GM21526 (cell line): ENCODE measurements at regions not wholly inside any gene's neighbourhood (a gene's known extent, or its start where the extent isn't known, plus 50 kb on each side); places are given as distances from the start of the nearest gene placed in this dataset.

Experiments
- ATAC-seq: cut with Tn5 transposase; IDR thresholded peaks from one replicate; pipeline ENCODE4 v1.9.1; 2021; ENCODE audit warnings: moderate library complexity; ENCODE audit not compliant: unreplicated experiment, low FRiP score

- no peak for ATAC-seq
These were observed 317.3 kb upstream of the PDE4D start for GRCh38 chr5:60210810-60211209.

- no peak for ATAC-seq
These were observed 315.8 kb upstream of the PDE4D start for GRCh38 chr5:60209146-60209840.

- ATAC-seq = no peak
These were observed 315.2 kb upstream of the PDE4D start for GRCh38 chr5:60208716-60209115.

GRCh38 chr5:60207040-60207439 lies 313.5 kb upstream of the PDE4D start:
- peak; percentile 98 for ATAC-seq

- ATAC-seq = no peak
These were observed 312.7 kb upstream of the PDE4D start for GRCh38 chr5:60206234-60206633.

DNA sequence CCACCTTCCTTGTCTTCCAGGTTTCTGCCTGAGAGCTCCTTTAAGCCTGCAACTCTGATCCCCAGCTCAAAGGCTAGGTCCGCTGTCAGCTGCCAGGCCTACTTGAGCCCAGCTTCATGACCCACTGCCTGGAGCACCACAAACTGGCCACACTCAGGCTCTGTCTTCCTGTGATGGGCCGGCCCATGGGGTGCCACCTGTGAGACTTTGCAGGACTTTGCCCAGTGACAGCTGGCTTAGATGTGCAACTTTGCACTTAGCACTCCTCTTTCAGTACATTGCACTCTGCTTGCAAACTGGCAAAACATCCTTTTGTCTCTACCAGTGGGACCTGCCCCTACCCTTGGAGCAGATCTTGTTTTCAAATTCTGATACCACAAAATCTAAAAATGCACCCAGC lies 311.5 kb upstream of the PDE4D start:
- ATAC-seq = no peak

- ATAC-seq = no peak
These were observed 303.0 kb upstream of the PDE4D start for GRCh38 chr5:60196385-60197113.

DNA sequence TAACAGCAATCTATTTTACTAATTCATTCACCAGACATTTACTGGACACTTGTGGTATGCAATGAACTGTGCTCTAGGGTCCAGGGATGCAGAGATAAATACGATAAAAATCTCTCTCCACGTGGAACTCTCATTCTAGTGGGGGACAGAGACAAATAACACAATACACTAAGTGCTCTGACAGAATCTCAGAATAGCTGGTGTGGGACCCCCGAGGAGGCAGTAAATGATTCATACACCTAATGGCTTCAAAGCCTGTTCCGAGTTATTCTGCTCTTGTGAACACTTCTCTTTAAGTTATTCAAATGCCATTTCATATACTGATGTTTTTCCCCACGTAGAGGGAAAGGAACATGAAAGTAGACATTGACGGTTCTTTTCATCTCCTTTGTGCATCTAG lies 302.0 kb upstream of the PDE4D start:
- no peak for ATAC-seq

DNA sequence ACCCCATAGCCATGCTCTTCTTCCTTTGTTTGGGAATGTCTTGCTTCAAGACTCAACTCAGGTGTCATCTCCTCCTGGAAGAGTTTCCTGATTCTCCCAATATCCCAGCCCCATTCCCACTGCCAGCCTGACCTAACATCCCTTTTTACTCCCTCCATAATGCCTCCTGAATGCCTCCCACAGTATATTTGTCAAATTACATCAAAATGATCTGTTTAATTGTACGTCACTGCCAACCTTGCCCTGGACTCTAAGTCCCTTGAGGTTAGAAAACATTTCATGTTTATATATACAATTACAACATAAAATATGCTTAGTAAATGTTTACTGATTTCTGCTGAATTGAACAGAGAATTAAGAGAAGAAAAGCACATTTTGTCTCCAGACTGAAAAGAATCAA lies 301.6 kb upstream of the PDE4D start:
- ATAC-seq = no peak

GRCh38 chr5:60185231-60186099 lies 291.9 kb upstream of the PDE4D start:
- no peak for ATAC-seq

- ATAC-seq = no peak
These were observed 291.1 kb upstream of the PDE4D start for GRCh38 chr5:60184606-60185005.

DNA sequence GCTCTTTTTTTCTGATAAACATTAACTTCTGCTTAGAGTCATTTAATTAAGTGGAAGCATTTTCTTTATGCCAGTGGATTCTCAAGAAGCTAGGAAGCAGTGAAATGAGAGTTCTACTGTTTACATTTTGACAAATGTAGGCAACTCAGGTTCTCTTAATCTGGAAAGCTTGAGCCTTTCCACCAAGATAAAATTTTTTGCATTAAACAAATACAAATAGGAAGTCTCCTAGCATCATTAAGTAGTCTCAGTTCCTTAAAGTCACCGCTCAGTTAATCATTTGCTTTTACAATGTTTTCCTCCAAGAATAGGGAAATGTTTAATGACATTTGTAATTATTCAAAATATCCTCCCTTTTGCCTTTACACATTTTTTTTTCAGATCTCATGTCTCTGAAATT lies 290.4 kb upstream of the PDE4D start:
- no peak for ATAC-seq

DNA sequence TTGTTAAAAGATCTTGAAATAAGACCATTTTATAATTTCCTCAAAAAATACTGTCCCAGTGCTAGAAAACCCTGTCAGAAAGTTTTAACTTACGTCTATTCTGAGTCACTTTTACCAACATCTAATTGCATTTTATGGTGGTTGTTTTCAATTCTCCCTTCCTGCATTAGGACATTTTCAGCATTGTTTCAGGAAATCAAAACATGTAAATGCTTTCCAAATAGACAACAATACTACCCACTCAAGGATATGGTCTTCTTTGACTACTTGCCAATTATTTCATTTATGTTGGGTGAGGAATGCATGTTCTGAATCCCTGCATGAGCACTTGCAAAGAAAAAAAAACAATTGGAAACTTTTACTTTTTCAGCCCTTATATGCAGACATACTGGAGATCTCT lies 284.6 kb upstream of the PDE4D start:
- no peak for ATAC-seq

- ATAC-seq = no peak
These were observed 284.1 kb upstream of the PDE4D start for GRCh38 chr5:60177596-60177995.

DNA sequence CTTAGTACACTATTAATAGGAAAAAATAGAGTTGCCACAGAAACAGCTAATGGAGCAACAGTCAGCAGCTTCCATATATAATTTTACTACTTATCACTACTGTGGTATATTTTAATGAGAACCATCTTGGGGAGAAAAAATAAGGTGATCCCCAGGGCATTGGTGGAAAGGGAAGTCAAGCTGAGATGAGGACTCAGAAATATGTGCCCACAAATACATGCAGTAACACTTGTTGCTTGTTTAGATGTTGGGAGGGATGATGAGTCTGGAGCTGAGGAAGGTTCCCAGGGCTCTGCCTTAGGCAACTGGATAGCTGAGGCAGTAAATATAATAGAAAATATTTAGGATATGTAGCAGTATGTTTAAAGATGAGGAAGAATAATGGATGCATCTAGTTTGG lies 280.1 kb upstream of the PDE4D start:
- no peak for ATAC-seq

DNA sequence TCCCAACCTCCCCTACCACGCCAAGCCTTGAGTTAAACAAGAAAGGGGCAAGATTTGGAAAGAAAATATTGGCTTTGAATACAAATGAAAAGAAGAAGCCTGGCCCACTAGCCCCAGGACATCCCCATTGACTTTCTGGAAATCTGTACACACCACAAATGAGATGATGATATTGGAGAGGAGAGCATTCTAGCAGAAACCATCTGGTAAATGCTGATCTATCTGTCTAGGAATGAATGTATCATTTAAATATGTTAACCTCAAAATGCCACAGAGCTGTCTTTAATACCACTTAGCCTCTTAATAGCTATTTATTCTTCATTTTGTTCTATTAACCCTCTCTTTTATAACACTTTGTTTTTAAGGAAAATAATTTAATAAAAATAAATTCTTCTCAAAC lies 270.2 kb upstream of the PDE4D start:
- no peak for ATAC-seq

GRCh38 chr5:60162441-60162840 lies 268.9 kb upstream of the PDE4D start:
- ATAC-seq = no peak

DNA sequence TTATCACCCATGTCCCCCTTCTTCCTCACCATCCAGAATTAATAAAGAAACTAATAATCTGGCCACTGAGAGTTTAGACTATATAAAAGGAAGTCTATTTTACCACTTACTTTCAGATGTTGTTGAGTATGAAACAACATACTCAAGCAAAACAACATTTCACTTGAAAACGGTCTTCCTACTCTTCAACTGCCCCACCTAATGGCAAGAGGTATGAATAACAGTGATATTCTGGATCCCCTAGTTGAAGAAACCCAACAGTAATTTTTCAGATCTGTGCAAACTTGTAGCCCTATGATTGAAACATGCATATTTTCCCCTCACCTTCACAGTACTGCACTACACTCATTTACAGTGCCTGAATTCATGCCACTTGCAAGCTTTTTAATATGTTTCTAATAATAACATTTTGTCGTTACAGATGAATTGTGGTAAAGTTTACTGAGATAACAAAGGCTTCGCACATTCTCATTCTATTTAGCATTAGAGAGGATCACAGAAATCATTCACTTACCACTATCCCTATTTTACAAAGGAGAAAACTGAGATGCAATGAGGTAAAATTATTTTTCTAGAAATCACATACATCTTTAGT lies 267.9 kb upstream of the PDE4D start:
- peak; percentile 80 for ATAC-seq

DNA sequence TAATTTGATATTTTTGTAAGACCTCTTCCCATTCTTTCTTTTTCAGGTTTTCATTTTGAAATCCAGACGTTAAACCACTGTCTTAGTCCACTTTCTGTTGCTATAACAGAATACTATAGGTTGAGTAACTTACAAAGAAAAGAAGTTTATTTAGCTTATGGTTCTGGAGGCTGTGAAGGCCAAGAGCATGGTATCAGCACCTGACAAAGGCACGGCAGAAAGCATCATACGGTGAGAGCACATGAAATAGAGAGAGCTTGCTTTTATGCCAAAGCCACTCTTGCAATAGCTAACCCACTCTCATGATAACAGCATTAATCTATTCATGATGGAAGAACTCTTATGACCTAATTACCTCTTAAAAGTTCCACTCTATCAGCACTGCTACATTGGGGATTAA lies 255.6 kb upstream of the PDE4D start:
- ATAC-seq = no peak

GRCh38 chr5:60148366-60148765 lies 254.8 kb upstream of the PDE4D start:
- no peak for ATAC-seq

- ATAC-seq = no peak
These were observed 254.3 kb upstream of the PDE4D start for GRCh38 chr5:60147791-60148190.
